EH (cell line): ENCODE measurements at regions not wholly inside any gene's neighbourhood (a gene's known extent, or its start where the extent isn't known, plus 50 kb on each side); places are given as distances from the start of the nearest gene placed in this dataset.
"Not testable (repeated sequence)": the region's sequence is repeated elsewhere in the genome, so short reads cannot be mapped to it uniquely, and the experiment has no call there.

ENCODE experiments used
- DNase-seq: peaks from one replicate; pipeline ENCODE4 v3.0.0-alpha.2; 2015; ENCODE audit warnings: low read depth

DNA sequence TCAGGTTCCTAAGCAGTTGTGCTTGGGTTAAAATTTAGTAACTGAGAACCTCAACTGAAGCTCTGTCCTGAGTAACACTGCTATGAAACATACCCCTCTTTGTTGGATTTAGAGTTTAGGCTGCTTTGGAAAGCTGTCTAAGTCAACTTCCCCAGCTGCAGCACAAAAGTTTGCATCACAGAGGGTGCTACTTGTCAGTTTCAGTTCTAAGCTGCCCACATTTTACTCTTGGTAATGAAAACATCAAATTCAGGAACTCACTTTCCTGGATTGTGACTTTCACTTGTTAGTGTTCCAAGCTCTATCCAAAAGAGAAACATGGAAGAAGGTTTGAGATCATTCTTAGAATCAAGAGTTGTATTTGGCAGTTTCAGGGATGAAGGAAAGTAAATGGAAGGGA is 191.7 kb upstream of the NFIA start:
- no peak for DNase-seq

GRCh38 chr1:60889709-60890108 is 192.7 kb upstream of the NFIA start:
- no peak for DNase-seq

- no peak for DNase-seq
Measured at GRCh38 chr1:60888126-60888525, 194.2 kb upstream of the NFIA start.

DNA sequence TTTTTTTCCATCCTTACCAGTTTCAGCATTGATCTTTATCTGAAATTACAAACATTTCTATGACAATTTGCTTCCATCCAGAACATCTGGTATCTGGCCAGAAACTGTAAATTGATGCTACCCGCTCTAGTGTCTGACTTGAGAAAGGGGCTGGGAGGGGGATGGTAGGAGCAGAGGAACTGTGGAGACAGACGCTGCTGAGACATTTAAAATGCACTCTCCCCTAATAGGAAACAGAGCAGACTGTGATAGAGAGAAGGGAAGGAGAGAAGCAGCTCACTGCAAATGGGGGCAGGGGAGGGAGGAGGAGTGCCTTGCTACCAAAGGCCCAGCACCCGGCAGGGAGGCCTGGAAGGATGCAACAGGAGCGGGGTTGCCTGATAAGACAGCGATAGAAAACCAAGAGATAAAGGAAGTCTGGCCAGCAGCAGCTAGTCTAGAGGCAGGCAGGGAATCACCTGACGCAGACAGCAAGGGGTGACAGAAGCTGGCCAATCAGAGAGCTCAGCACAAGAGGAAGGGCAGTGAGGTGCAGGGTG is 195.5 kb upstream of the NFIA start:
- no peak for DNase-seq

DNA sequence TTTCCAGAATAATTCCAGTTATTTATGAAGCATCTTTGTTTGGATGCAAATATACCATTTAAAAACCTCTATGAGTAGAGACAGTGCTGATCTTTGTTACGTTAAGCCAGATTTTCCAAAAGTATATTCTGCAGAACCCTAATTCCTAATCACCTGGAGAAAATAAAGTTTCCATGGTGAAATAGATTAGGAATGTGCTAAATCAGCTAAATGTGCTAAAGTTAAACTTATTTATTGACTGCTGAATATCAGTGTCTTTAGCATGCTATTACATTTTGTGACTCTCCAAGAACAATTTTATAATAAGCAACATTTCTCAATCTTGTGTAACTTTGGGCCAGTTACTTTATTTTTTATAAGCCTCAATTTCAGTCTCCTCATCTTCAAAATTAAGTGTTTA is 196.3 kb upstream of the NFIA start:
- no peak for DNase-seq

DNA sequence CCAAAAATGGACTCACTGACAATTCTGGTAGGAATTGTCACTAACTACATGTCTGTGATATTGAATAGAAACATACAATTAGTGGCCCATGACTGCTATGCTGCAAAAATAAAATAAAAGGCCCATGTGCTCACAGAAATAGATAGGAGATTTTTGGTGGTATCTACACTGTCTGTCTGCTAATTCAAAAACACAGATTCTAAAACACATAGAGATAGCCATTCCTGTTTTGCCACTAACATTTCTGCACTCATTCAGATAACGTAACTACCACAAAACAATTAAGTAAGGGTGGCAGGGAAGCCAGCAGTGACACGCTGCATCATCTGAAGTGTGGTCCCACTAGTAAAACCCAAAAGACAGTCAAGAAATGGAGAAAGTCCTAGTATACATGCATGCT is 202.2 kb upstream of the NFIA start:
- no peak for DNase-seq

DNA sequence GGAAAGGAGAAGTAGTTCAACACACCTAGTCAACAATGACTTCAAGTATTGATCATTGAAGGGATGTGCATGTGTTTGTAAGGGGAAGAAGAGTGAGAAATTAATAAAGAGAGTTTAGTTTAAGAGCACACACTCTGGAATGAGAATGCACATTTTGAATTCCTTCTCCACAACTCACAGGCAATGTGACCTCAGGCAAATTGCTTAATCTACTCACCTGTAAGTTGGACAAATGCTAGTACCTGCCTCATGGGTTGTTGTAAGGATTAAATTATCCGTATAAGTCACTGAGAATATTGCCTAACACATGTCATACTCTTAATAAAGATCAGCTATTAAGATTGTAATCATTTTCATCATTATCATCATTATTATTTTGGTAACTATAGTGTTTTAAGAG is 204.0 kb upstream of the NFIA start:
- DNase-seq, result no peak

DNA sequence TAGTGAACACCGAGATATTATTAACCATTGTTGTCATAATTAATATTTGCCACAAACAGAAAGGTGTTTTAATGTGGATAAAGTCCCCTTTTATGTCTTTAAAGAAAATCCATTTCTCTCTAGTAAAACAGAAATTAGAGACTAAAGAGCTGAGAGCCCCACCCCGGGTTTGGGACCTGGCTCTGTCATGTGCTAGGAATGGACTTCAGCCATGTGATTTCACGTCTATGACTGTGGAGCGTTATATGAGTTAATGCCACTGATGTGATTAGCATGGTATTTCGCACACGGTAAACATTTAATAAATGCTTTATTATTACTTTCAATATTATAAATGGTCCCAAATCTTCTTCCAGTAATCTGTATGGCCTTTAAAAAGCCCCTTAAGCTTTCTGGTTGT is 205.0 kb upstream of the NFIA start:
- DNase-seq, result no peak

DNA sequence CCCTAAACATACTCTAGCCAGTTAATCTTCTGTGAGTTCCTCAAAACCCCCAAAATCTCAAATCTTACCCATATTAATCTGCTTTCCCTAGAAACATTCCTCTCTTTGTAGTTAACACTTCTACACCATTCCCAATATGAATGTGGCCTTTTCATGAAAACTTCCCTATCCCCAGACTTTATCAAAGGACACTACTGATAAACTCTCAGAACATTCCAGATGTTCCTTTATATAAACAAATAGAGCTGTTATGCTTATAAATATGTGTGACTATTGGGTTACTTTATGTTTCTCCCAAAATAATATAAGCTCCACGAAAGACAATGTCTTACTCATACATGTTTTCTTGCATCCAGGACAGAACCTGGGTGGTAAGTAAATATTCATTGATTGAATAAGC is 205.4 kb upstream of the NFIA start:
- no peak for DNase-seq

DNA sequence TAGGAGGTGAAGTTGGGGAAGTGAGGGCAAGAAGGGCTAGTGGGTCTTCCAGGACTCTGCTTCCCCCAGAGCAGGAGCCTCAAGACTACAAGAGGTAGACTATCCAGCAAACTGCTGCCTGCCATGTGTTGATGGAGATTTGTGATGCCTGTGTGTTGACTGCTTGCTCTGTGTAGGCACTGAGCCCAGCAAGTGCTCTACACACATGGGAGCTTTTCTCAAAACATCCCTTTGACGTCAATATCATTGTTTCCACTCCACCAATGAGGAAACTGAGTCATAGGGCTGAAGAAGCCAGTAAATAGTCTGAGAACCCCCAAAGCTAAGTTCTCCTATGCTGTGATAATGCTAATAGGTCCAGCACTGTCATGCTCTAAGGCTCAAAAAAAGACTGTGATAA is 207.2 kb upstream of the NFIA start:
- DNase-seq, result no peak

DNA sequence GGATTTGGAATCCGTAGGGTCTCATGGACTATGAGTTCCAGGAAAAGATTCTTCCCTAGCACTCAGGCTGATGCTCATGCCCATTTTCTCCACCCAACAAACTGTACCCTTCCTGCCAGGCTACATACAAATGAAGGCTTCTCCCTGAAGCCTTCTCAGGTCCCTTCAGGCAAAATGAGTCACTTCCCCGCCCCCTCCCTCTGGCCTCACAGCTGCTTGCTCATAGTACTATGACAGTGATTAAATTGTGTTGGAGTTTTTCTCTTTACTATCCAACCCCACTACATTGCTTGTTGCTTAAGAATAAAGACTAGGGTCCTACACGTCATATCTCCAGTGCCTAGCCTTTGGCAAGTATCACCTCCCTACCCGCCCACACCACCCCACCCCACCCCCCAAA is 207.6 kb upstream of the NFIA start:
- peak; percentile 53 for DNase-seq

DNA sequence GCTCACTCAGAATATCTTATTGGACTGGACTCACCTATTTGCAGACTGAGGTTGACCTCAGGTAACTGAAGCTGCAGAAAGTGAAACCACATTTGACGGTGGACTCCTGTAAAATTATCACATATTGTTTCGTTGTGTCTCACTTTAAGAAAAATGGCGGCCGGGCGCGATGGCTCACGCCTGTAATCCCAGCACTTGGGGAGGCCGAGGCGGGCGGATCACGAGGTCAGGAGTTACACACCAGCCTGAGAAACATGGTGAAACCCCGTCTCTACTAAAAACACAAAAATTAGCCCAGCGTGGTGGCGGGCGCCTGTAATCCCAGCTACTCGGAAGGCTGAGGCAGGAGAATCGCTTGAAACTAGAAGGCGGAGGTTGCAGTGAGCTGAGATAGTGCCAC is 209.0 kb upstream of the NFIA start:
- DNase-seq, result not testable (repeated sequence)

DNA sequence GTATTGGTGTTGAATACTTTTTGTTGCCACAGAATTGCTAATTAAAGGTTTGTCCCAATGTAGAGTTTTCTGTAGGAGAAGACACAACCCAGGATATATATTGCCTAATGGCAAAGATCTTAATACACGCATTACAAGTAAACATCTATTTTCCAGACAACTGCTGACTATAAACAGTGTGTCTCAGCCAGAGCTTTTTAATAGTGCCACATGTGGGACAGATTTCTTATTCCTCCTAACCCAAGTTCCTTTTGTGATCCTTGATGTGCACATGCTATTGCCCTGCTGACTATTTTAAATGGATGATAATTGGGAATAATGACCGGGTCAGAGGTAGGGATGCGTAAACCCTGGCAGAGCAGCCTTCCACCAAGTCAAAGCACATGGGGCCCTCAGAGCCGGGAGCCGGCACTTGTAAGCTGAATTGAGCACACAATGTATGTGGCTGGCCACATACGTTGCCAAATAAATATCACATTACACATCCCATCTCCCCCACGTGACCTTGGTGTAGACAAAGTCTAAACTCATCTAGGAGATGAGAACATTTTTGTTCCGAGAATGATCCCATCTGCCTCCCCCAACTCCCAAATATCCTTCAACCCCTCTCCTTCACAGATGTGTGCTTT is 209.8 kb upstream of the NFIA start:
- no peak for DNase-seq

DNA sequence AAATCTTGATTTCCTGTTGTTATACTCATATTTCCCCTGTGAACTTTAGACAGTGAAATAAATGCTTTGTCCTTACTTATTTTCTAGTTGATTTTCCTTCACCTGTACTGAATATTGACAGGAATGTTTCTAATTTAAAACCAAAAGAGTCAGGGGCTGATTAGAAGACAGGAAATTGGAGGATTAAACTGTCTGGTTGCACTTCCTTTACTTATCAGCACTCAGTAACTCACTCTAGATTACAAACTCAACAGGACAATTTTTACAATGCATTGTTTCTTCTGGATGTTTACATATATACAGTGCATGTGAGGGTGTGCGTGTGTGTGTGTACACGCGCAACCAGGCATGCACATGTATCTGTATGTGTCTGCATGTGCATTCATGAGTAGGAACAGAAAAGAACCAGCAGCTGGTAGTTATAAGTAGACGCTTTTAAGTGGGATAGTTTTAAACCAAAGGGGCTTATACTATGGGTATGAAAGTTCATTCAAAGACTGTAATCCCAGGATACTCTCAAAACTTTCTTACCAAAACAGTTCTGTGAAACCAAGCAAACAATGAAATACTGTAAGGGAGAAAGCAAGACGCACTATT is 212.0 kb upstream of the NFIA start:
- DNase-seq, result no peak

- DNase-seq, result no peak
Measured at GRCh38 chr1:60868901-60869663, 213.3 kb upstream of the NFIA start.

DNA sequence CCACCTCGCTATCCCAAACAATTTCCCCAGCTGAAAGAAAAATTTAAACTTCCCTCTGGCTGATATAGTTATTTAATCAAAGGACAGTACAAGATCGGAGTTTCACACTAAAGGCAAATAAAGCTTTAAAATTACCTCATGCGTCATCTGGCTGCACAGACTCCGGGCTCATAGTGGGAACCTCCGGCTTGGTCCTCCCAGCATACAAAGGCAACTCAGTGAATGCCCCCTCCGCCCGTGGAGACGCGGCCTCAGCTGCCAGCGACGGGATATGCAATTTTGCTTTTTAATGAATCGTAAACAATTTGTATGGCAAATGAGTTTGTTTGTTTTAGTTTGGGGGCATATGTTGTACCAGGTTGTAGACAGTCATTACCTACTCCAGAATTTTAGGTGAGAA is 214.6 kb upstream of the NFIA start:
- no peak for DNase-seq

- DNase-seq, result no peak
Measured at GRCh38 chr1:60866917-60867531, 215.3 kb upstream of the NFIA start.

GRCh38 chr1:60866226-60866900 is 216.0 kb upstream of the NFIA start:
- no peak for DNase-seq

GRCh38 chr1:60865166-60865565 is 217.2 kb upstream of the NFIA start:
- DNase-seq, result no peak

GRCh38 chr1:60864722-60865121 is 217.6 kb upstream of the NFIA start:
- DNase-seq, result no peak

- DNase-seq, result no peak
Measured at GRCh38 chr1:60863131-60863530, 219.2 kb upstream of the NFIA start.

DNA sequence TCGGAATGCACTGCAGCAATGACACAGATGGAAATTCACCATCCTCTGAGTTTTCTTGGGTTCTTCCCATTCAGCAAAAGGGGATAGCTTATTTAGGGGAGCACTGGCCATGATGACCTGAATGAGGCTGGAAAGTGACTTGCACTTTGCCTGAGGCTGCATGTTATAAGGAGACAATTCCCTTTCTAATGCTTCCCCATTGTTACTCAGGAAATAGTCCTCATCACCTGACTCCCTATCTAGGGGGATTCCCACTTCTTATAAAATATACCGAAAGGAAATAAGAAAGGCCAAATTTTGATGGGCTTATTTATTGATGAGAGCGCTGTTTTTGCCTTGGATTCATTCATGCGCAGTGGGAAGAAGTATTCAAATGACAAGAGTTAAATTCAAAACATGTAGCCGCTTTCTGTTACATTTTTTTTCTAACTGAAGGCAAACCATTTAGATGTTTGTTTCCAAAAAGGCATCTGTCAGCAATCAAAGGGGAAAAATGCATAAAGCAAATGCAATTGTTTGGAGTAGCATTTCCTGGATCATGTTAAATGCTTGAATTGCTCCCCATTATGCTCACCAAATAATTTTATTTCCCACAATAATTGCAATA is 220.3 kb upstream of the NFIA start:
- DNase-seq, result no peak
